ENCODE measurements at regions not wholly inside any gene's neighbourhood (a gene's known extent, or its start where the extent isn't known, plus 50 kb on each side); places are given as distances from the start of the nearest gene placed in this dataset.

DNA sequence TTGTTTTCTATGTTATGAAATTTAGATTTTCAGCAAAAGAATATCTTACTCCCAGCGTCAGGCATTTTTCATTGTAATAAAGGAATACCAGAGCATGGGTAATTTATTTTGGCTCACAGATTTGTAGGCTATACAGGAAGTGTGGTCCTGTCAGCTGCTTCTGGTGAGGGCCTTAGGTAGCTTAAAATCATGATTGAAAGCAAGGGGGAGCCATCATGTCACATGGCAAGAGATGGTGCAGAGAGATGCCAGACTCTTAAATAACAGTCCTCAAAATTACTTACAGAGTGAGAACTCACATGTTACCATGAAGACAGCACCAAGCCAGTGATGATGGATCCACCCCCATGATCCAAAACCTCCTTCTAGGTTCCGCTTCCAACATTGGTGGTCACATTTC is 825.0 kb upstream of the CHORDC1 start:
- no peak for TF ChIP-seq ZNF529 (tag by site-specific recombination; IDR thresholded peaks at IDR 0.05; ENCODE audit: insufficient replicate concordance)
- TF ChIP-seq, protein P1, sequence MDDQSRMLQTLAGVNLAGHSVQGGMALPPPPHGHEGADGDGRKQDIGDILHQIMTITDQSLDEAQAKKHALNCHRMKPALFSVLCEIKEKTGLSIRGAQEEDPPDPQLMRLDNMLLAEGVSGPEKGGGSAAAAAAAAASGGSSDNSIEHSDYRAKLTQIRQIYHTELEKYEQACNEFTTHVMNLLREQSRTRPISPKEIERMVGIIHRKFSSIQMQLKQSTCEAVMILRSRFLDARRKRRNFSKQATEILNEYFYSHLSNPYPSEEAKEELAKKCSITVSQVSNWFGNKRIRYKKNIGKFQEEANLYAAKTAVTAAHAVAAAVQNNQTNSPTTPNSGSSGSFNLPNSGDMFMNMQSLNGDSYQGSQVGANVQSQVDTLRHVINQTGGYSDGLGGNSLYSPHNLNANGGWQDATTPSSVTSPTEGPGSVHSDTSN (CRISPR knock-in tag; IDR thresholded peaks at IDR 0.05), result no peak
- TF ChIP-seq, protein P2, sequence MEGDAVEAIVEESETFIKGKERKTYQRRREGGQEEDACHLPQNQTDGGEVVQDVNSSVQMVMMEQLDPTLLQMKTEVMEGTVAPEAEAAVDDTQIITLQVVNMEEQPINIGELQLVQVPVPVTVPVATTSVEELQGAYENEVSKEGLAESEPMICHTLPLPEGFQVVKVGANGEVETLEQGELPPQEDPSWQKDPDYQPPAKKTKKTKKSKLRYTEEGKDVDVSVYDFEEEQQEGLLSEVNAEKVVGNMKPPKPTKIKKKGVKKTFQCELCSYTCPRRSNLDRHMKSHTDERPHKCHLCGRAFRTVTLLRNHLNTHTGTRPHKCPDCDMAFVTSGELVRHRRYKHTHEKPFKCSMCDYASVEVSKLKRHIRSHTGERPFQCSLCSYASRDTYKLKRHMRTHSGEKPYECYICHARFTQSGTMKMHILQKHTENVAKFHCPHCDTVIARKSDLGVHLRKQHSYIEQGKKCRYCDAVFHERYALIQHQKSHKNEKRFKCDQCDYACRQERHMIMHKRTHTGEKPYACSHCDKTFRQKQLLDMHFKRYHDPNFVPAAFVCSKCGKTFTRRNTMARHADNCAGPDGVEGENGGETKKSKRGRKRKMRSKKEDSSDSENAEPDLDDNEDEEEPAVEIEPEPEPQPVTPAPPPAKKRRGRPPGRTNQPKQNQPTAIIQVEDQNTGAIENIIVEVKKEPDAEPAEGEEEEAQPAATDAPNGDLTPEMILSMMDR (tag by site-specific recombination; IDR thresholded peaks at IDR 0.05), result no peak
- TF ChIP-seq, protein P3, sequence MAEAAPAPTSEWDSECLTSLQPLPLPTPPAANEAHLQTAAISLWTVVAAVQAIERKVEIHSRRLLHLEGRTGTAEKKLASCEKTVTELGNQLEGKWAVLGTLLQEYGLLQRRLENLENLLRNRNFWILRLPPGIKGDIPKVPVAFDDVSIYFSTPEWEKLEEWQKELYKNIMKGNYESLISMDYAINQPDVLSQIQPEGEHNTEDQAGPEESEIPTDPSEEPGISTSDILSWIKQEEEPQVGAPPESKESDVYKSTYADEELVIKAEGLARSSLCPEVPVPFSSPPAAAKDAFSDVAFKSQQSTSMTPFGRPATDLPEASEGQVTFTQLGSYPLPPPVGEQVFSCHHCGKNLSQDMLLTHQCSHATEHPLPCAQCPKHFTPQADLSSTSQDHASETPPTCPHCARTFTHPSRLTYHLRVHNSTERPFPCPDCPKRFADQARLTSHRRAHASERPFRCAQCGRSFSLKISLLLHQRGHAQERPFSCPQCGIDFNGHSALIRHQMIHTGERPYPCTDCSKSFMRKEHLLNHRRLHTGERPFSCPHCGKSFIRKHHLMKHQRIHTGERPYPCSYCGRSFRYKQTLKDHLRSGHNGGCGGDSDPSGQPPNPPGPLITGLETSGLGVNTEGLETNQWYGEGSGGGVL (tag by site-specific recombination; IDR thresholded peaks at IDR 0.05), result no peak
- no peak for TF ChIP-seq ZBTB26 (tag by site-specific recombination; optimal IDR thresholded peaks at IDR 0.05)
- no peak for TF ChIP-seq BCL6B (tag by site-specific recombination; IDR thresholded peaks at IDR 0.05)
- no peak for TF ChIP-seq ZNF341 (tag by site-specific recombination; IDR thresholded peaks at IDR 0.05; ENCODE audit: low read depth)
- no peak for TF ChIP-seq ZNF549 (tag by site-specific recombination; IDR thresholded peaks at IDR 0.05)
- TF ChIP-seq ZNF366 (tag by site-specific recombination; conservative IDR thresholded peaks at IDR 0.05), result no peak
- no peak for TF ChIP-seq AEBP2 (tag by site-specific recombination; IDR thresholded peaks at IDR 0.05; ENCODE audit: borderline replicate concordance)
- no peak for TF ChIP-seq ZNF510 (tag by site-specific recombination; IDR thresholded peaks at IDR 0.05; ENCODE audit: insufficient replicate concordance)
- TF ChIP-seq ZNF302 (tag by site-specific recombination; IDR thresholded peaks at IDR 0.05; ENCODE audit: low read depth), result no peak
- no peak for TF ChIP-seq ZNF37A (tag by site-specific recombination; IDR thresholded peaks at IDR 0.05)
